BLaER1 (cell line): ENCODE measurements at regions not wholly inside any gene's neighbourhood (a gene's known extent, or its start where the extent isn't known, plus 50 kb on each side); places are given as distances from the start of the nearest gene placed in this dataset.

ENCODE experiments used
- H3K27ac ChIP-seq: shearing (Covaris generic); formaldehyde crosslinking; 2 replicates; pipeline ENCODE4 v1.8.1; 2022
- H3K27me3 ChIP-seq: shearing (Covaris generic); formaldehyde crosslinking; 2 replicates; pipeline ENCODE4 v1.8.1; 2022
- H3K36me3 ChIP-seq: shearing (Covaris generic); formaldehyde crosslinking; 2 replicates; pipeline ENCODE4 v1.8.1; 2022
- H3K4me1 ChIP-seq: shearing (Covaris generic); formaldehyde crosslinking; 2 replicates; pipeline ENCODE4 v1.8.1; 2022
- H3K4me2 ChIP-seq: shearing (Covaris generic); formaldehyde crosslinking; 2 replicates; pipeline ENCODE4 v1.8.1; 2022
- H3K4me3 ChIP-seq: shearing (Covaris generic); formaldehyde crosslinking; 2 replicates; pipeline ENCODE4 v1.8.1; 2022
- H3K9ac ChIP-seq: shearing (Covaris generic); formaldehyde crosslinking; 2 replicates; pipeline ENCODE4 v1.8.1; 2022
- H3K9me3 ChIP-seq: shearing (Covaris generic); formaldehyde crosslinking; 2 replicates; pipeline ENCODE4 v1.8.1; 2022
- H4K20me1 ChIP-seq: shearing (Covaris generic); formaldehyde crosslinking; 2 replicates; pipeline ENCODE4 v1.8.1; 2022
- Cebpa-rat ChIP-seq: shearing (Covaris generic); IDR thresholded peaks from 2 replicates; pipeline ENCODE4 v1.8.1; 2022

- Histone ChIP-seq H3K4me2 (no peak overlapping the region), H3K9ac (no peak overlapping the region), H4K20me1 (no peaks in the 10 kb centered on the region), H3K27me3 (no peaks in the 10 kb centered on the region), H3K27ac (no peak overlapping the region), H3K36me3 (no peaks in the 10 kb centered on the region), H3K4me1 (no peaks in the 10 kb centered on the region), H3K4me3 (no peak overlapping the region), H3K9me3 (no peaks in the 10 kb centered on the region)
- TF ChIP-seq Cebpa-rat = no peak
These were observed 317.5 kb downstream of the HIVEP2 start for GRCh38 chr6:142627474-142627873.

DNA sequence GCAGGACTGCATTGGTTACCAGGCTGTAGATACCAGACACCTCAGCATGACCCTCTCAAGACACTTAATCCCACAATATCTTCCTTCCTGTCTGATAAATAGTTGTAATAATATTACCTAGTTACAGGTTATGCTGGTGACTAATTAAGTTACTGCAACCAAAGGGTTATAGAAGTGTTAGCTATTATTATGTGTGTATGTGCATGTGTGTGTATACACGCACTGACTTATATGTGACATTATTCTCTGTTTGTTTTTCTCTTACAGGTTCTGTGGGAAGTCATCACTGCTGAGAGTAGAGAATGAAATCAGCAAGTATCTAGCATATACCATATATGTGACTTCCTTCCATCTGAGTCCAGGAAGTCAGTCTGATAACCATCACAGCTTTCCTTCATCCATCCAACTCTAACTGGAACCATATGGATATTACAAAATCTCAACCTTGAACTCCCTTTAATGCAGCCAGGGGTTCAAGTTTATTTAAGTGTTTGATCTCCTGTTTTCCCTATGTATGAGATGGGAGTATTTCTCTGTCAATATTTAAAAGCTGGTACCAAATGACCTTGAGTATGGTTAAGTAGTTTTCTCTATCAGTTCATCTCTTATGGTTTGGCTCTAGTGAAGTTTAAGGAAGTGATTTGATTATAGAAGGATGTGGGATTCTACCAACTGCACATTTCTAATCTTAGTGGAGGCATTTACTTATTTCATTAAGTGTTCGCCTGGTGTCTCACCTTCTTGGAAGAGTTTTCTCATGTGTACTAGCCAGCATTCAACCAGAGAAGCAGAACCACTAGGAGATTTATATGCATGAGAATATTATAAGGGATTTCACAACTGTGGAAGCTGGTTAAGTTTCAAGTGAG is 313.2 kb downstream of the HIVEP2 start:
- no peak for TF ChIP-seq Cebpa-rat
- Histone ChIP-seq H3K4me2 (no peak overlapping the region), H3K27me3 (no peaks in the 10 kb centered on the region), H4K20me1 (no peaks in the 10 kb centered on the region), H3K27ac (no peak overlapping the region), H3K9ac (no peak overlapping the region), H3K4me1 (no peaks in the 10 kb centered on the region), H3K36me3 (no peaks in the 10 kb centered on the region), H3K9me3 (no peaks in the 10 kb centered on the region), H3K4me3 (no peak overlapping the region)

GRCh38 chr6:142633317-142633716 is 311.7 kb downstream of the HIVEP2 start:
- Histone ChIP-seq H3K4me3 (no peak overlapping the region), H3K36me3 (no peaks in the 10 kb centered on the region), H3K4me2 (no peak overlapping the region), H3K9me3 (no peaks in the 10 kb centered on the region), H3K4me1 (no peaks in the 10 kb centered on the region), H4K20me1 (no peaks in the 10 kb centered on the region), H3K27ac (no peak overlapping the region), H3K27me3 (no peaks in the 10 kb centered on the region), H3K9ac (no peak overlapping the region)
- no peak for TF ChIP-seq Cebpa-rat

DNA sequence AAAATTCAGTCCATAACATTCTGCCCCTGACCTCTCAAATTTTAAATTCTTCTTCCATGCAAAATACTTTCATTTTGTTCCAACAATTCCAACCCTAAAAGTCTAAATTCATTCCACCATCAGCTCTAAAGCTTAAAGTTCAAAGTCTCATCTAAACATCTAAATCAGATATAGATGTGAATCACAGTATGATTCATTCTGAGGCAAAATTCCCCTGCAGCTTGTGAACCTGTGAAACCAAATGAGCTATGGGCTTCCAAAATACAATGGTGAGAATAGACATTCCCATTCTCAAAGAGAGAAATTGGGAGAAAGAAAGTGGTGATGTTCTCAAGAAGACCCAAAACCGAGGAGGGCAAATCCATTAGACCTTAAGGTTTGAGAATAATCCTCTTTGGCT is 309.8 kb downstream of the HIVEP2 start:
- no peak overlapping the region for H3K9ac ChIP-seq
- H3K4me2 ChIP-seq = no peak overlapping the region
- H3K27ac ChIP-seq = no peak overlapping the region
- H3K36me3 ChIP-seq = no peaks in the 10 kb centered on the region
- no peaks in the 10 kb centered on the region for H3K27me3 ChIP-seq
- no peak for TF ChIP-seq Cebpa-rat
- no peaks in the 10 kb centered on the region for H3K4me1 ChIP-seq
- H3K9me3 ChIP-seq = no peaks in the 10 kb centered on the region
- H4K20me1 ChIP-seq = no peaks in the 10 kb centered on the region
- no peak overlapping the region for H3K4me3 ChIP-seq

GRCh38 chr6:142637624-142638351 is 307.2 kb downstream of the HIVEP2 start:
- no peak for TF ChIP-seq Cebpa-rat
- no peaks in the 10 kb centered on the region for H4K20me1 ChIP-seq
- H3K9me3 ChIP-seq = no peaks in the 10 kb centered on the region
- no peak overlapping the region for H3K9ac ChIP-seq
- H3K4me3 ChIP-seq = no peak overlapping the region
- H3K4me2 ChIP-seq = no peak overlapping the region
- H3K27me3 ChIP-seq = no peaks in the 10 kb centered on the region
- no peaks in the 10 kb centered on the region for H3K4me1 ChIP-seq
- no peak overlapping the region for H3K27ac ChIP-seq
- no peaks in the 10 kb centered on the region for H3K36me3 ChIP-seq

- Histone ChIP-seq H3K9ac (no peak overlapping the region), H3K27me3 (no peaks in the 10 kb centered on the region), H3K36me3 (no peaks in the 10 kb centered on the region), H3K4me2 (no peak overlapping the region), H3K9me3 (no peaks in the 10 kb centered on the region), H3K4me1 (no peaks in the 10 kb centered on the region), H3K4me3 (no peak overlapping the region), H3K27ac (no peak overlapping the region), H4K20me1 (no peaks in the 10 kb centered on the region)
- no peak for TF ChIP-seq Cebpa-rat
These were observed 302.3 kb downstream of the HIVEP2 start for GRCh38 chr6:142642651-142643050.

DNA sequence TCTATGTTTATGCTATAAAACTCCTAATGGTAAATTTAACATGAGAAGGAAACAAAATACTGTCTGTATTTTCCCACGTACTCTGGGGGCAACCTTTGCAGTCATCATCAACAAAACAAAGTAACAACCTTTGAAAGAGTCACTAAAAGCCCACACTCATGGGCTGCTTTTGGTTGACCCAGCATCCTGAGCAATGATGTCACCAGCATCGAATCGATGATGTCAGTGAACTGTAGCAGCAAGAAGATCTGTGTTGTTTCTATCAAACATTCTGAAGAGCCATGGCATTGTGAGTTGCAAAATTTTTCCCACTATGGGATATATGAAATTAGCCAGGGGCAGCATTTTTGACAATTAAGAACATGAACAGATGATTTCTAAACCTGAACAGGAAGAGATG is 300.1 kb downstream of the HIVEP2 start:
- Histone ChIP-seq H4K20me1 (no peaks in the 10 kb centered on the region), H3K9me3 (no peaks in the 10 kb centered on the region), H3K36me3 (no peaks in the 10 kb centered on the region), H3K4me2 (no peak overlapping the region), H3K4me3 (no peak overlapping the region), H3K9ac (no peak overlapping the region), H3K4me1 (no peaks in the 10 kb centered on the region), H3K27ac (no peak overlapping the region), H3K27me3 (no peaks in the 10 kb centered on the region)
- no peak for TF ChIP-seq Cebpa-rat

- TF ChIP-seq Cebpa-rat = no peak
- Histone ChIP-seq H3K4me1 (peaks cover 6% of the 10 kb centered on the region; the same call in 1 of the 2 replicates), H4K20me1 (no peaks in the 10 kb centered on the region), H3K9me3 (no peaks in the 10 kb centered on the region), H3K27ac (no peak overlapping the region), H3K4me3 (no peak overlapping the region), H3K4me2 (no peak overlapping the region), H3K9ac (no peak overlapping the region), H3K27me3 (no peaks in the 10 kb centered on the region), H3K36me3 (no peaks in the 10 kb centered on the region)
These were observed 299.3 kb downstream of the HIVEP2 start for GRCh38 chr6:142645663-142646062.

GRCh38 chr6:142647449-142648035 is 297.4 kb downstream of the HIVEP2 start:
- no peak overlapping the region for H3K4me3 ChIP-seq
- H4K20me1 ChIP-seq = no peaks in the 10 kb centered on the region
- no peaks in the 10 kb centered on the region for H3K27me3 ChIP-seq
- no peak overlapping the region for H3K4me2 ChIP-seq
- H3K9me3 ChIP-seq = no peaks in the 10 kb centered on the region
- H3K9ac ChIP-seq = no peak overlapping the region
- no peaks in the 10 kb centered on the region for H3K36me3 ChIP-seq
- no peak for TF ChIP-seq Cebpa-rat
- peaks cover 7% of the 10 kb centered on the region; the same call in 1 of the 2 replicates for H3K4me1 ChIP-seq
- H3K27ac ChIP-seq = no peak overlapping the region

DNA sequence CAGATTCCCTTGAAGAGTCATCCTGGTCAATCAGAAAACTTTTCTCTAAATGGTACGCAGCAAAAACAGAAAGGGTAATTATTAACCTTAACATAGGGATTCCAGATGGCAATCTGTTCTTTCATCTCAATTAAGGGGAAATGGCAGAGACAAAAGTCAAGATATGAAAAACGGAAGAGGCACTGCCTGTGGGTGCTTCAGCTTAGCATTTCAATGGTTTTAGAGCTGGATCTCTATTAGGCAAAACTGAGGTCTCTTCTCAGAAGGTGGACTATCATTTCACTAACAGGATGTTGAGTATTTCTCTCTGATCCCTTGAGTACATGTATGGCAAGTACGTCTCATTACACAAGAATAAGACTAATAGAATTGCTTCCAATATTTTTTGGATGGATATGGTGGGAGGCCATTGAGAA is 296.9 kb downstream of the HIVEP2 start:
- Histone ChIP-seq H3K4me2 (no peak overlapping the region), H3K4me3 (no peak overlapping the region), H3K4me1 (peaks cover 7% of the 10 kb centered on the region; the same call in 1 of the 2 replicates), H3K27ac (no peak overlapping the region), H3K9me3 (no peaks in the 10 kb centered on the region), H3K27me3 (no peaks in the 10 kb centered on the region), H4K20me1 (no peaks in the 10 kb centered on the region), H3K36me3 (no peaks in the 10 kb centered on the region), H3K9ac (no peak overlapping the region)
- TF ChIP-seq Cebpa-rat = no peak
